PC-3 (cell line): ENCODE measurements at regions not wholly inside any gene's neighbourhood (a gene's known extent, or its start where the extent isn't known, plus 50 kb on each side); places are given as distances from the start of the nearest gene placed in this dataset.
A peak's percentile ranks its signal among the peaks of the same experiment; 100 is the strongest.
"Not testable (repeated sequence)": the region's sequence is repeated elsewhere in the genome, so short reads cannot be mapped to it uniquely, and the experiment has no call there.

Source experiments
- ATAC-seq: fragments of 200-7000 bp; cut with Tn5 transposase; 2 replicates; pipeline ENCODE4 v1.9.1; 2020; ENCODE audit warnings: mild to moderate bottlenecking, moderate library complexity
- BruUV-seq: library from RNA; stranded (reverse); fragments of 400-500 nt; replicated peaks from 2 replicates; lab custom pipeline; 2021; lab: Mats Ljungman, UMichigan
- CTCF ChIA-PET: fragments of 300-600 bp; sonication (Branson Sonifier 250); formaldehyde crosslinking; loops from one replicate; lab custom pipeline; 2022; ENCODE audit warnings: antibody characterized with exemption; lab: Charles Lee
- POLR2A ChIA-PET: fragments of 300-600 bp; sonication (Branson Sonifier 250); formaldehyde crosslinking; loops from one replicate; lab custom pipeline; 2022; ENCODE audit warnings: antibody characterized with exemption; ENCODE audit not compliant: unreplicated experiment; lab: Charles Lee
- DNase-seq: peaks from one replicate; pipeline ENCODE4 v3.0.0-alpha.2; 2015
- H2AFZ ChIP-seq: fragments of 300-600 bp; sonication (generic); 2 replicates; pipeline ENCODE4 v1.6.0; 2016; ENCODE audit warnings: antibody characterized with exemption, low read length
- H3F3A ChIP-seq: fragments of 300-600 bp; sonication (generic); one replicate; pipeline ENCODE4 v1.6.0; 2017; ENCODE audit warnings: antibody characterized with exemption, low read length, control low read depth, mild to moderate bottlenecking; ENCODE audit not compliant: unreplicated experiment
- H3K27ac ChIP-seq: fragments of 300-600 bp; sonication (generic); 2 replicates; pipeline ENCODE4 v1.5.1; 2016; ENCODE audit warnings: mild to moderate bottlenecking, low read length
- H3K27me3 ChIP-seq: fragments of 300-600 bp; sonication (generic); 2 replicates; pipeline ENCODE4 v1.6.1; 2016; ENCODE audit warnings: low read length, mixed read lengths
- H3K36me3 ChIP-seq: fragments of 300-600 bp; sonication (generic); 2 replicates; pipeline ENCODE4 v1.6.1; 2016; ENCODE audit warnings: low read depth, mixed run types, low read length, mixed read lengths
- H3K4me1 ChIP-seq: fragments of 300-600 bp; sonication (generic); 2 replicates; pipeline ENCODE4 v1.5.1; 2016; ENCODE audit warnings: low read length; ENCODE audit not compliant: insufficient read depth
- H3K4me2 ChIP-seq: fragments of 300-600 bp; sonication (generic); 2 replicates; pipeline ENCODE4 v1.6.0; 2016; ENCODE audit warnings: low read length
- H3K4me3 ChIP-seq: fragments of 300-600 bp; sonication (generic); 2 replicates; pipeline ENCODE4 v1.5.1; 2016; ENCODE audit warnings: mild to moderate bottlenecking, low read length, mixed read lengths
- H3K79me2 ChIP-seq: fragments of 300-600 bp; sonication (generic); 2 replicates; pipeline ENCODE4 v1.6.1; 2017; ENCODE audit warnings: low read length, mixed read lengths
- H3K9ac ChIP-seq: fragments of 300-600 bp; sonication (generic); 2 replicates; pipeline ENCODE4 v1.6.0; 2016; ENCODE audit warnings: mild to moderate bottlenecking, low read length
- H3K9me2 ChIP-seq: fragments of 300-600 bp; sonication (generic); replicated peaks from 2 replicates; pipeline ENCODE4 v1.6.1; 2016; ENCODE audit warnings: mixed run types, low read length, mixed read lengths
- H3K9me3 ChIP-seq: fragments of 300-600 bp; sonication (generic); 2 replicates; pipeline ENCODE4 v1.6.1; 2016; ENCODE audit warnings: low read length, mixed read lengths
- H4K20me1 ChIP-seq: fragments of 300-600 bp; sonication (generic); 2 replicates; pipeline ENCODE4 v1.6.1; 2016; ENCODE audit warnings: low read length, mixed read lengths
- EZH2 ChIP-seq: fragments of 300-600 bp; sonication (generic); IDR thresholded peaks from one replicate; pipeline ENCODE4 v1.6.1; 2017; ENCODE audit warnings: antibody characterized with exemption, mild to moderate bottlenecking, low read length; ENCODE audit not compliant: unreplicated experiment
- EZH2phosphoT487 ChIP-seq: fragments of 300-600 bp; sonication (generic); IDR thresholded peaks from 2 replicates; pipeline ENCODE4 v1.6.1; 2018; ENCODE audit warnings: mild to moderate bottlenecking, antibody characterized with exemption, low read length, borderline replicate concordance
- intact Hi-C: fragments of 100-400 bp; cut with micrococcal nuclease; formaldehyde crosslinking; loops from 2 replicates; pipeline ENCODE4 v1.9.0; 2023
- TF ChIP-seq, protein P1 (sequence below): fragments of 300-600 bp; sonication (generic); conservative IDR thresholded peaks from 2 replicates; pipeline ENCODE4 v1.5.1; 2017; ENCODE audit warnings: antibody characterized with exemption, low read depth, mild to moderate bottlenecking, low read length

DNA sequence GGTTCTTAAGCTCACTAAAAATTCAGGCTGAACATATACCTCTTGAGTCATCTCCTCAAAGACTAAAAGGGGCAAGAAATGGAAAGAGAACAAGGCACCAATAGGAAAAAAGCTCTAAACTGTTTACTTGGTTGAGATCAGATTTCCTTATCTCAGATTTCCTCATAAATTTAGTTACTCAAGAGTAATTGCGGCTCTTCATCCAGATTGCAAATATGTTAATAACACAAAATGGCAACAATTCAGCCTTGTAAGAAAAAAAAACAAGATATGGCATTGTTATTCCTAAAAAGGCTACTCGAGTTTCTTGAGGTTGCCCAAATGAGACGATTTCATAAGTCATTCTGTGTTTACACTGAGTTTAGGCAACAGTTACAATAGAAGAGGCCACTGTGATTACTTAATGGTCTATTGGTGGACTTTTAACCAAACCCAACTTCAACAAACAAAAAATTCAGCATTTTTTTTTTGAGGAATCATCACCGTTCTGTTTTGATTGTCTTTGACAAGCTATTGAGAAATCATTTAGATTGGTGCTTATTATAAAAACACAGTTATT lies 97.9 kb upstream of the PDHA1 start:
- ATAC-seq (peak; percentile 73), DNase-seq (peak; percentile 53)
- H3K9me2 ChIP-seq = no peaks in the 10 kb centered on the region
- peaks cover 13% of the 10 kb centered on the region; the same call in 1 of the 2 replicates for H3K4me1 ChIP-seq
- peak overlapping the region; percentile 28; the same call in 1 of the 2 replicates for H3K4me2 ChIP-seq
- intact Hi-C loops = no loop called here
- no TSS peak for BruUV-seq
- H2AFZ ChIP-seq = no peak overlapping the region
- H3K4me3 ChIP-seq = no peak overlapping the region
- CTCF ChIA-PET = interaction anchor here (0.6 kb wide), 1 partner anchor 198 kb away, joined by 4 read pairs; no protein-coding TSS in a partner anchor
- POLR2A ChIA-PET = interaction anchor here (0.5 to 0.7 kb wide), 2 partner anchors 44 to 48 kb away, joined by 3 read pairs; no protein-coding TSS in a partner anchor
- no peaks in the 10 kb centered on the region for H4K20me1 ChIP-seq
- no peaks in the 10 kb centered on the region; the same call in 1 of the 2 replicates for H3K27me3 ChIP-seq
- no peaks in the 10 kb centered on the region for H3K9me3 ChIP-seq
- H3K36me3 ChIP-seq = no peaks in the 10 kb centered on the region
- H3F3A ChIP-seq = no peaks in the 10 kb centered on the region
- H3K9ac ChIP-seq = no peak overlapping the region
- TF ChIP-seq, protein P1, sequence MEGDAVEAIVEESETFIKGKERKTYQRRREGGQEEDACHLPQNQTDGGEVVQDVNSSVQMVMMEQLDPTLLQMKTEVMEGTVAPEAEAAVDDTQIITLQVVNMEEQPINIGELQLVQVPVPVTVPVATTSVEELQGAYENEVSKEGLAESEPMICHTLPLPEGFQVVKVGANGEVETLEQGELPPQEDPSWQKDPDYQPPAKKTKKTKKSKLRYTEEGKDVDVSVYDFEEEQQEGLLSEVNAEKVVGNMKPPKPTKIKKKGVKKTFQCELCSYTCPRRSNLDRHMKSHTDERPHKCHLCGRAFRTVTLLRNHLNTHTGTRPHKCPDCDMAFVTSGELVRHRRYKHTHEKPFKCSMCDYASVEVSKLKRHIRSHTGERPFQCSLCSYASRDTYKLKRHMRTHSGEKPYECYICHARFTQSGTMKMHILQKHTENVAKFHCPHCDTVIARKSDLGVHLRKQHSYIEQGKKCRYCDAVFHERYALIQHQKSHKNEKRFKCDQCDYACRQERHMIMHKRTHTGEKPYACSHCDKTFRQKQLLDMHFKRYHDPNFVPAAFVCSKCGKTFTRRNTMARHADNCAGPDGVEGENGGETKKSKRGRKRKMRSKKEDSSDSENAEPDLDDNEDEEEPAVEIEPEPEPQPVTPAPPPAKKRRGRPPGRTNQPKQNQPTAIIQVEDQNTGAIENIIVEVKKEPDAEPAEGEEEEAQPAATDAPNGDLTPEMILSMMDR = no peak
- no peaks in the 10 kb centered on the region for H3K79me2 ChIP-seq
- no peak overlapping the region for H3K27ac ChIP-seq

DNA sequence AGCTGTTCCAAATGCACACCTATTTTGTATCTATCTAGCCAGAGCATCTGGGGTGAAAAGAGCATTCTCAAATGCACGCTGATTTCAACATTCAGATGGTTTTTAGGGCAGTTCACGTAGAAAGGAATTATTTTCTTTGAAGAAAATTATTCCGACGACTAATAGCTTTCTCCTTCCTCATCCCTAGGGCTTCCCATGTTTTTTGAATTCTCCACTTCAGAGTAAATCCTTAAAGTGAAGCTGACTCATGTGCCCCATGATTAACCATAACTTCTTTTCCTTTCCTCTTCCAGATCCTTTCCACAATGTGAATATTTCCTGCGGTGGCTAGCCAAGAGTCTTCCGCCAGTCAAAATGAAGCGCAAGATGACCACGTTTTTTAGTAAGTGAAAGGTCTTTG lies 86.7 kb upstream of the PDHA1 start:
- intact Hi-C loops = no loop called here
- Histone ChIP-seq H4K20me1 (no peaks in the 10 kb centered on the region), H3F3A (no peaks in the 10 kb centered on the region), H3K79me2 (no peaks in the 10 kb centered on the region), H3K27me3 (no peaks in the 10 kb centered on the region), H2AFZ (no peak overlapping the region), H3K9ac (no peak overlapping the region), H3K27ac (no peak overlapping the region), H3K4me2 (no peak overlapping the region), H3K36me3 (no peaks in the 10 kb centered on the region), H3K9me3 (no peaks in the 10 kb centered on the region), H3K4me3 (no peak overlapping the region), H3K4me1 (peaks cover 8% of the 10 kb centered on the region; the same call in 1 of the 2 replicates), H3K9me2 (no peaks in the 10 kb centered on the region)
- CTCF ChIA-PET = no interaction called here
- ATAC-seq (no peak), DNase-seq (peak; percentile 17)
- TF ChIP-seq EZH2phosphoT487 (no peak), EZH2 (no peak)
- TF ChIP-seq, protein P1 = no peak
- POLR2A ChIA-PET = no interaction called here
- no TSS peak for BruUV-seq

DNA sequence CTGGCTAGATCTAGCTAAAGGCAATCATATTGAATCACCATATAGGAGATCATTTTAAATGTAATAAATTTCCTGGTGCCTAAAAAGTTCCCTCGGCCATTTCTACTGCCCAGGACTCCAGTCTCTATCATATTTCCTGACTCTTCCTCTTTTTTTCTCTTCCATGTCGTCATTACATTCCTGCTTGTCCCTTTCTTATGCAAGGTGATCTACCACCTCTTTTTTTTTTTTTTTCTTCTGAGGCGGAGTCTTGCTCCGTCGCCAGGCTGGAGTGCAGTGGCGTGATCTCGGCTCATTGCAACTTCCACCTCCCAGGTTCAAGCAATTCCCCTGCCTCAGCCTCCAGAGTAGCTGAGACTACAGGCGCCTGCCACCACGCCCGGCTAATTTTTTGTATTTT lies 82.7 kb upstream of the PDHA1 start:
- H3K4me2 ChIP-seq, CTCF ChIA-PET, H3K36me3 ChIP-seq, H3K27me3 ChIP-seq, H3K4me1 ChIP-seq, POLR2A ChIA-PET, ATAC-seq, H3K4me3 ChIP-seq, H2AFZ ChIP-seq, BruUV-seq, DNase-seq, H3K9ac ChIP-seq, H3K9me3 ChIP-seq, H3F3A ChIP-seq, H3K27ac ChIP-seq, intact Hi-C loops, H3K9me2 ChIP-seq, H3K79me2 ChIP-seq, H4K20me1 ChIP-seq: not testable (repeated sequence)
